DOHH2 (cell line): ENCODE measurements at regions not wholly inside any gene's neighbourhood (a gene's known extent, or its start where the extent isn't known, plus 50 kb on each side); places are given as distances from the start of the nearest gene placed in this dataset.

ENCODE experiments used
- CTCF ChIP-seq: fragments of 200-600 bp; sonication (generic); IDR thresholded peaks from one replicate; pipeline ENCODE4 v1.5.1; 2014; ENCODE audit warnings: antibody characterized with exemption, mild to moderate bottlenecking, low read depth, low read length; ENCODE audit not compliant: poor library complexity, severe bottlenecking
- EZH2phosphoT487 ChIP-seq: fragments of 200-600 bp; sonication (generic); IDR thresholded peaks from 2 replicates; pipeline ENCODE4 v1.6.1; 2017; ENCODE audit warnings: borderline replicate concordance, mild to moderate bottlenecking, antibody characterized with exemption, low read length, moderate library complexity, mixed read lengths

GRCh38 chr14:36429692-36430091, 90.3 kb downstream of the NKX2-1 start:
- TF ChIP-seq CTCF = no peak
- TF ChIP-seq EZH2phosphoT487 = no peak
